BE2C (cell line): ENCODE measurements at regions not wholly inside any gene's neighbourhood (a gene's known extent, or its start where the extent isn't known, plus 50 kb on each side); places are given as distances from the start of the nearest gene placed in this dataset.

Source experiments
- DNase-seq: peaks from one replicate; pipeline ENCODE4 v3.0.0-alpha.2; 2020
- H3K27me3 ChIP-seq: fragments of 250-450 bp; sonication (Bioruptor Pico); 2 replicates; pipeline ENCODE4 v1.5.1; 2020; ENCODE audit warnings: mild to moderate bottlenecking
- H3K36me3 ChIP-seq: fragments of 250-450 bp; sonication (Bioruptor Pico); 2 replicates; pipeline ENCODE4 v1.5.1; 2020; ENCODE audit warnings: mild to moderate bottlenecking
- H3K4me1 ChIP-seq: fragments of 250-450 bp; sonication (Bioruptor Pico); 2 replicates; pipeline ENCODE4 v1.5.1; 2020
- H3K4me3 ChIP-seq: 2 replicates; pipeline ENCODE4 v1.5.1; 2011; ENCODE audit warnings: low read depth, low read length
- H3K9me3 ChIP-seq: fragments of 250-450 bp; sonication (Bioruptor Pico); 2 replicates; pipeline ENCODE4 v1.5.1; 2020
- CTCF ChIP-seq: IDR thresholded peaks from 2 replicates; pipeline ENCODE4 v1.5.1; 2012; ENCODE audit warnings: mild to moderate bottlenecking, low read depth, low read length

GRCh38 chr22:26846645-26847044, 189.3 kb downstream of the MIAT start:
- Histone ChIP-seq H3K27me3 (no peaks in the 10 kb centered on the region), H3K4me1 (no peaks in the 10 kb centered on the region), H3K36me3 (no peaks in the 10 kb centered on the region), H3K9me3 (no peaks in the 10 kb centered on the region), H3K4me3 (no peak overlapping the region)
- TF ChIP-seq CTCF: no peak
- DNase-seq: no peak

GRCh38 chr22:26847046-26847445, 189.7 kb downstream of the MIAT start:
- H3K36me3 ChIP-seq: no peaks in the 10 kb centered on the region
- no peak for DNase-seq
- no peak for TF ChIP-seq CTCF
- no peaks in the 10 kb centered on the region for H3K27me3 ChIP-seq
- H3K4me1 ChIP-seq: no peaks in the 10 kb centered on the region
- no peak overlapping the region for H3K4me3 ChIP-seq
- no peaks in the 10 kb centered on the region for H3K9me3 ChIP-seq

GRCh38 chr22:26847816-26848215, 190.4 kb downstream of the MIAT start:
- H3K36me3 ChIP-seq: no peaks in the 10 kb centered on the region
- DNase-seq: no peak
- no peaks in the 10 kb centered on the region for H3K9me3 ChIP-seq
- no peak for TF ChIP-seq CTCF
- H3K27me3 ChIP-seq: no peaks in the 10 kb centered on the region
- H3K4me3 ChIP-seq: no peak overlapping the region
- no peaks in the 10 kb centered on the region for H3K4me1 ChIP-seq

GRCh38 chr22:26848244-26848920, 191.0 kb downstream of the MIAT start:
- Histone ChIP-seq H3K36me3 (no peaks in the 10 kb centered on the region), H3K4me1 (no peaks in the 10 kb centered on the region), H3K9me3 (no peaks in the 10 kb centered on the region; the same call in 1 of the 2 replicates), H3K27me3 (no peaks in the 10 kb centered on the region), H3K4me3 (no peak overlapping the region)
- no peak for DNase-seq
- TF ChIP-seq CTCF: no peak

GRCh38 chr22:26849575-26849974, 192.2 kb downstream of the MIAT start:
- Histone ChIP-seq H3K4me1 (no peaks in the 10 kb centered on the region), H3K4me3 (no peak overlapping the region), H3K36me3 (no peaks in the 10 kb centered on the region), H3K27me3 (no peaks in the 10 kb centered on the region), H3K9me3 (no peaks in the 10 kb centered on the region; the same call in 1 of the 2 replicates)
- no peak for TF ChIP-seq CTCF
- DNase-seq: no peak

GRCh38 chr22:26851125-26851524, 193.7 kb downstream of the MIAT start:
- no peak for DNase-seq
- Histone ChIP-seq H3K4me3 (no peak overlapping the region), H3K36me3 (no peaks in the 10 kb centered on the region), H3K27me3 (no peaks in the 10 kb centered on the region), H3K9me3 (no peaks in the 10 kb centered on the region; the same call in 1 of the 2 replicates), H3K4me1 (no peaks in the 10 kb centered on the region)
- no peak for TF ChIP-seq CTCF
